A673 (cell line): ENCODE measurements at regions not wholly inside any gene's neighbourhood (a gene's known extent, or its start where the extent isn't known, plus 50 kb on each side); places are given as distances from the start of the nearest gene placed in this dataset.
"Not testable (repeated sequence)": the region's sequence is repeated elsewhere in the genome, so short reads cannot be mapped to it uniquely, and the experiment has no call there.

ENCODE experiments used
- CTCF ChIP-seq: fragments of 300-800, 200-600 bp; sonication (generic); conservative IDR thresholded peaks from 2 replicates; pipeline ENCODE4 v1.5.1; 2017; ENCODE audit warnings: low read depth, mild to moderate bottlenecking, antibody characterized with exemption, low read length, moderate library complexity, mixed read lengths
- EZH2 ChIP-seq: fragments of 200-600 bp; sonication (generic); IDR thresholded peaks from 2 replicates; pipeline ENCODE4 v1.6.1; 2017; ENCODE audit warnings: borderline replicate concordance, low read depth, mild to moderate bottlenecking, mixed read lengths, antibody characterized with exemption, low read length; ENCODE audit not compliant: poor library complexity, severe bottlenecking

DNA sequence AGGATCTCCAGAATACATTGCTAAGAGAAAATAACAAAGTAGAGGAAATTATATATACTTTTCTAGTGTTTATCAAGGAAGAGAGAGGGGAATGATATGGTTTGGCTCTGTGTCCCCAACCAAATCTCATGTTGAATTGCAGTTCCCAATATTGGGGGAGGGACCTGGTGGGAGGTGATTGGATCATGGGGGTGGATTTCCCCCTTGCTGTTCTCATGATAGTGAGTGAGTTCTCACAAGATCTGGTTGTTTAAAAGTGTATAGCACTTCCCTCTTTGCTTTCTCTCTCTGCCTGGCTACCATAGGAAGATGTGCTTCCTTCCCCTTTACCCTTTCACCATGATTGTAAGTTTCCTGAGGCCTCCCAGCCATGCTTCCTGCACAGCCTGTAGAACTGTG is 337.9 kb downstream of the SEMA3D start:
- not testable (repeated sequence) for TF ChIP-seq CTCF, EZH2
